Prostate gland (tissue), 2 donors: ENCODE measurements at regions not wholly inside any gene's neighbourhood (a gene's known extent, or its start where the extent isn't known, plus 50 kb on each side); places are given as distances from the start of the nearest gene placed in this dataset.

Experiments
- POLR2A ChIP-seq: fragments of 450-650 bp; IDR thresholded peaks from one replicate; pipeline ENCODE4 v1.6.1; 2016; ENCODE audit warnings: antibody characterized with exemption, mild to moderate bottlenecking
- TF ChIP-seq, protein P1 (sequence below), 4 experiments: fragments of 200-600 bp in 2 of 4; fragments of 450-650 bp in 2 of 4; sonication (generic) in 2 of 4; IDR thresholded peaks; 1 replicate in 3 of 4; 2 replicates in 1 of 4; pipeline ENCODE4 v1.5.1; 2016 to 2019; ENCODE audit warnings: antibody characterized with exemption in 4 of 4, mild to moderate bottlenecking in 2 of 4, moderate library complexity in 2 of 4

DNA sequence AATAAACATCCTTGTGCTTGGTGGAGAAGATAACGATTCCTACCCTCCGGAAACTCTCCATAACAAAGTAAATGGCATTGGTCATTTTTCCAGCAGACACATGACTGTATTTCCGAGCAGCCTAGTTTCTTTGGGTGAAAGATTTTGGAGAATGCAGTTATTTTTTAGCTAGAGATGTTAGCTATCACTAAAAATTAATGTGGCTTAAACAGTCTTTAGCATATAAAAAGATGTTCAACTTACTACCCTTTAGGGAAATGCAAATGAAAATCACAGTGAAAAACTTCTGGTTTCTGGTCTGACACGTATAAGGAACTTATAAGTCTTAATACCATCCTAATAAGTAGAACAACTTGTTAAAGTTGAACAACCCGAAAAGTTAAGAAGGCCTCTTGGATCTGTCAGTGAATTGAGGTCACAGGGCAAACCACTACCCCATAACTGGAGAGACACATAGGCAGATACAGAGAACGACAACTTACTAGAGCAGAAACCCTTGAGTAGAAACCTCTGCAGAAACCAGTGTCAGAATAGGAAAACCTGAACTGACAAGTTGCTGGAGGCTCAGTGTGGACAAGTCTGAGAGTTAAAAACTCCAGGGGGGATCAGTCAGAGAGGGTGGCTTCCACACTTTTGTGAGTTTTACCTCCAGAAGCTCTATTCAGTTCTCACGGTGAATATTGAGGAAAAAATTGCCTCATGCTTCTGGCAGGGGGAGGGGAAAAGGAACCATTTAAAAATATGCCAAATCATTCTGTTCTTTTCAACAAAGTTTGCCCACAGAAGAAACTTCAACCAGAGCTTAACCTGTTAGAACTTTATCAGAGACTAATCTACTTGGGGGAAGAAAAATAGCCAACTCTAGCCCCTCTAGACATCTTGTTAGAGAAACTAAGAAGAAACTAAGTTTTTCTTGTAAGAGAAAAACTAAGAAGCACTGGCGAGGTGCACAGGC is 325.2 kb upstream of the RPS23 start:
- TF ChIP-seq, protein P1, sequence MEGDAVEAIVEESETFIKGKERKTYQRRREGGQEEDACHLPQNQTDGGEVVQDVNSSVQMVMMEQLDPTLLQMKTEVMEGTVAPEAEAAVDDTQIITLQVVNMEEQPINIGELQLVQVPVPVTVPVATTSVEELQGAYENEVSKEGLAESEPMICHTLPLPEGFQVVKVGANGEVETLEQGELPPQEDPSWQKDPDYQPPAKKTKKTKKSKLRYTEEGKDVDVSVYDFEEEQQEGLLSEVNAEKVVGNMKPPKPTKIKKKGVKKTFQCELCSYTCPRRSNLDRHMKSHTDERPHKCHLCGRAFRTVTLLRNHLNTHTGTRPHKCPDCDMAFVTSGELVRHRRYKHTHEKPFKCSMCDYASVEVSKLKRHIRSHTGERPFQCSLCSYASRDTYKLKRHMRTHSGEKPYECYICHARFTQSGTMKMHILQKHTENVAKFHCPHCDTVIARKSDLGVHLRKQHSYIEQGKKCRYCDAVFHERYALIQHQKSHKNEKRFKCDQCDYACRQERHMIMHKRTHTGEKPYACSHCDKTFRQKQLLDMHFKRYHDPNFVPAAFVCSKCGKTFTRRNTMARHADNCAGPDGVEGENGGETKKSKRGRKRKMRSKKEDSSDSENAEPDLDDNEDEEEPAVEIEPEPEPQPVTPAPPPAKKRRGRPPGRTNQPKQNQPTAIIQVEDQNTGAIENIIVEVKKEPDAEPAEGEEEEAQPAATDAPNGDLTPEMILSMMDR (IDR thresholded peaks at IDR 0.05) = no peak
- TF ChIP-seq POLR2A = no peak
